Pancreas (tissue), 10 donors: ENCODE measurements at regions not wholly inside any gene's neighbourhood (a gene's known extent, or its start where the extent isn't known, plus 50 kb on each side); places are given as distances from the start of the nearest gene placed in this dataset.

Experiments used
- ATAC-seq, 4 donors: fragments of 200-7000 bp; cut with Tn5 transposase; one replicate each; pipeline versions ENCODE4 v1.8.0 to v1.9.1; 2020; ENCODE audit warnings: mild to moderate bottlenecking in 4 of 4, moderate library complexity in 4 of 4
- DNase-seq, 6 donors: peaks; one replicate each; pipeline ENCODE4 v3.0.0-alpha.2; 2020
- FAIRE-seq: peaks from 2 replicates; lab custom pipeline; 2012; peaks lifted over from hg19 to GRCh38; lab: Jason Lieb, UNC
- H3K27ac ChIP-seq, 4 donors: fragments of 200-600 bp; sonication (generic); 1 replicate in 3 of 4; 2 replicates in 1 of 4; pipeline versions ENCODE4 v1.5.0 to v1.8.0; 2020
- H3K27me3 ChIP-seq, 4 donors: fragments of 200-600 bp; one replicate each; pipeline ENCODE4 v1.8.0; 2021
- H3K36me3 ChIP-seq, 3 donors: fragments of 200-600 bp; sonication (generic) in 1 of 3; one replicate each; pipeline versions ENCODE4 v1.5.0 to v1.8.0; 2020 to 2021
- H3K4me1 ChIP-seq, 3 donors: fragments of 200-600 bp; one replicate each; pipeline ENCODE4 v1.8.0; 2021
- H3K4me3 ChIP-seq, 4 donors: fragments of 200-600 bp; sonication (generic) in 2 of 4; one replicate each; pipeline versions ENCODE4 v1.5.0 to v1.8.0; 2020 to 2021
- H3K9me3 ChIP-seq, 4 donors: fragments of 200-600 bp; one replicate each; pipeline ENCODE4 v1.8.0; 2021
- WGBS, 2 donors: extraction: QIAGEN DNeasy Blood & Tissue Kit; methylation state at CpG; one replicate each; pipeline ENCODE4 v1.1.7; 2013; 5-methylcytosine and 5-hydroxymethylcytosine counted together
- intact Hi-C, 3 donors: fragments of 100-400 bp; cut with DNase I; formaldehyde crosslinking; loops; one replicate each; pipeline versions ENCODE4 v1.11.1 to v1.14.2; 2022
- TF ChIP-seq, protein P1 (sequence below), 4 donors: fragments of 200-600 bp; sonication (generic) in 3 of 4; IDR thresholded peaks; one replicate each; pipeline versions ENCODE4 v1.5.0 to v1.8.0; 2021; ENCODE audit warnings: antibody characterized with exemption in 4 of 4
- donor health status: healthy with polysubstance abuse.
- donor health status: DM: no; HTN: no; CAD: no; lungs with moderate emphysema.
- donor health status: DM: no; HTN: no; CAD: no.
- donor health status: control.
- donor health status: control.
- donor health status: Bipolar disorder and iron deficiency.
- donor health status: DM: yes; HTN: yes; CAD: no.
- donor health status: DM: no; HTN: no; CAD: no.
- donor health status: DM: no; HTN: no; CAD: no.
- donor health status: DM: yes; HTN: yes; CAD: no.

DNA sequence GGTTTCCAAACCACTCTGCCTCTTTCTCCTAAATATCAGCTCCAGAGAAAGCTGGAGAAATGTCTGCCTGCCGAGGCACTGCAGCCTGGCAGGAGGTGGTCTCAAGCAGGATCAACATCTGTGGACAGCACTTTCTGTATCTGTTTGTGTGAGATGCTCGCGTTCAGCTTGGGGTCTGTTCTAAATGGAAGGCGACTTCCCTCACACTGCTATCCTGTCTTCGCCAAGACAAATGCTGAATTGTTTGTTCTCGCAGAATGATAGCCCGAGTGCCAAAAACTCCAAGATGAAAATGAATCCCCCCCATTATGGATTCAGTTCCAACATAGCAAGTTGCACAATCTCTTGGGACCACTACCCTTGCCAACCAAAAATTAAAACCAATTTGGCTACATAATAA lies 72.2 kb upstream of the PALS2 start:
- TF ChIP-seq, protein P1, sequence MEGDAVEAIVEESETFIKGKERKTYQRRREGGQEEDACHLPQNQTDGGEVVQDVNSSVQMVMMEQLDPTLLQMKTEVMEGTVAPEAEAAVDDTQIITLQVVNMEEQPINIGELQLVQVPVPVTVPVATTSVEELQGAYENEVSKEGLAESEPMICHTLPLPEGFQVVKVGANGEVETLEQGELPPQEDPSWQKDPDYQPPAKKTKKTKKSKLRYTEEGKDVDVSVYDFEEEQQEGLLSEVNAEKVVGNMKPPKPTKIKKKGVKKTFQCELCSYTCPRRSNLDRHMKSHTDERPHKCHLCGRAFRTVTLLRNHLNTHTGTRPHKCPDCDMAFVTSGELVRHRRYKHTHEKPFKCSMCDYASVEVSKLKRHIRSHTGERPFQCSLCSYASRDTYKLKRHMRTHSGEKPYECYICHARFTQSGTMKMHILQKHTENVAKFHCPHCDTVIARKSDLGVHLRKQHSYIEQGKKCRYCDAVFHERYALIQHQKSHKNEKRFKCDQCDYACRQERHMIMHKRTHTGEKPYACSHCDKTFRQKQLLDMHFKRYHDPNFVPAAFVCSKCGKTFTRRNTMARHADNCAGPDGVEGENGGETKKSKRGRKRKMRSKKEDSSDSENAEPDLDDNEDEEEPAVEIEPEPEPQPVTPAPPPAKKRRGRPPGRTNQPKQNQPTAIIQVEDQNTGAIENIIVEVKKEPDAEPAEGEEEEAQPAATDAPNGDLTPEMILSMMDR (IDR thresholded peaks at IDR 0.05), result no peak
- Histone ChIP-seq H3K36me3 (no peaks in the 10 kb centered on the region), H3K27ac (no peak overlapping the region), H3K4me3 (no peak overlapping the region), H3K9me3 (no peaks in the 10 kb centered on the region), H3K27me3 (peaks cover 0 to 3% (median 0%) of the 10 kb centered on the region in 4 donors), H3K4me1 (peaks cover 0 to 3% (median 0%) of the 10 kb centered on the region in 3 donors)
- 45 to 61% methylated on average over 7 of the region's 7 CpGs for WGBS, 2 donors
- intact Hi-C loops, result no loop called here
- ATAC-seq, result no peak
- DNase-seq, result no peak
- FAIRE-seq, result no peak

DNA sequence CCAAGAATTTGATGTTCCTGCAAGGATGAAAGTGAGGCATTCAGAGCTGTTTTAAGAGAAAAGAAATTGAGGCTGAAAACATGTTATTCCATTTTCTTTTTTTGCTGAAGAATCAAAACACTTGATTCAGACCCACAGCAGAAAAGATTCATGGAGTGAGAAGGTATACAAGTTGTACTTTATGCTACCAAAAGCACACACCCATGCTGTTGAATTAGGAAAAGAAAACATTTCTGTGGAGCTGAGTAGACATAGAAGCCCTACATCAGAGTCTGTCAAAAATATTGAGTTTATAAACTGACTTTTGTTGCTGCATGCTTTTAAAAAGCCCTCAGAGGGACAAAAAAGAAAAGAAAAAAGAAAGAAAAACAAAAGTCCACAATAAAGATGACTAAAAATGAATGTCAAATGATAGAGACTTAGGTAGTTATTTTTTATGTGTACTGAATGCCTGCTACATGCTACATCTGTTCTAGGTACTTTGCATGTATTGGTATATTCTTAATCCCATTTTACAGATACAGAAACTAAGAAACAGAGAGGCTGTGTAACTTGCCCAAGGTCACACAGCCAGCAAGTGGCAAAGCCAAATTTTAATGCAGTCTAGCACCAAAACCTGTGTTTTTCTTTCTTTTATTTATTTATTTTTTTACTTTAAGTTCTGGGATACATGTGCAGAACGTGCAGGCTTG lies 71.7 kb upstream of the PALS2 start:
- peaks cover 0 to 3% (median 0%) of the 10 kb centered on the region in 4 donors for H3K27me3 ChIP-seq
- no peak for DNase-seq
- H3K36me3 ChIP-seq, result no peaks in the 10 kb centered on the region
- no peaks in the 10 kb centered on the region for H3K9me3 ChIP-seq
- peaks cover 0 to 3% (median 0%) of the 10 kb centered on the region in 3 donors for H3K4me1 ChIP-seq
- FAIRE-seq, result no peak
- ATAC-seq, result no peak
- TF ChIP-seq, protein P1 (IDR thresholded peaks at IDR 0.05), result no peak
- 62 to 73% methylated on average over 1 of the region's 1 CpG for WGBS, 2 donors
- no peak overlapping the region for H3K4me3 ChIP-seq
- intact Hi-C loops, result no loop called here
- H3K27ac ChIP-seq, result no peak overlapping the region

DNA sequence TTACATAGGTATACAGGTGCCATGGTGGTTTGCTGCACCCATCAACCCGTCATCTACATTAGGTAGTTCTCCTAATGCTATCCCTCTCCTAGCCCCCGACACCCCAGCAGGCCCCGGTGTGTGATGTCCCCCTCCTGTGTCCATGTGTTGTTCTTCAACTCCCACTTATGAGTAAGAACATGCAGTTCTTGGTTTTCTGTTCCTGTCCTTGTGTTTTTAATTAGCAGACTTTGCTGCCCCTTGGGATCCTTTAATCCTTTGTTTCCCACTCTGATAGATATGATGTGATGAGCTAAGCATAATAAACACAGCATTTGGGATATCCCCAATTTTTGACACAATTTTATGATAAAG lies 71.1 kb upstream of the PALS2 start:
- H3K27ac ChIP-seq, result no peak overlapping the region
- H3K9me3 ChIP-seq, result no peaks in the 10 kb centered on the region
- 80 to 93% methylated on average over 3 of the region's 3 CpGs for WGBS, 2 donors
- peaks cover 0 to 3% (median 0%) of the 10 kb centered on the region in 4 donors for H3K27me3 ChIP-seq
- no peaks in the 10 kb centered on the region for H3K36me3 ChIP-seq
- no peak overlapping the region for H3K4me3 ChIP-seq
- TF ChIP-seq, protein P1 (IDR thresholded peaks at IDR 0.05), result no peak
- DNase-seq, result no peak
- peaks cover 0 to 3% (median 0%) of the 10 kb centered on the region in 3 donors for H3K4me1 ChIP-seq
- no peak for ATAC-seq
- intact Hi-C loops, result no loop called here
- FAIRE-seq, result no peak

DNA sequence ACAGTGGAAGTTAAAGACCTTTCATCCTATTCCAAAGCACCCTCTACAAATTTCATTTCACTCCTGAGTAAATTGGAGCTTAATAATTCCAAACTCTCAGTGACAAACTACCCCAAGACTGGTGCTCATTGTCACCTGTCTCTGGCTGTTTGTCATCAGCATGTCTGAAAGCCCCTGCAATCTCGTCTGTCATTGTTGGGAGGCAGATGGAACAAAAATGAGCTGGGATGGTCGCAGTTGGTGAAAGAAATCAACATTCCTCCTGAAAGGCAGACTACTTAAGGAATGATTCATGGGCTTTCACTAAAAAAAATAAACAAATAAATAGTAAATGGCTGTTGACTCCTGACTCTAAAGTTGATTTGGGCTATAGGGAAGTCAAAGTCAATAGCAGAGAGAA lies 69.7 kb upstream of the PALS2 start:
- peaks cover 0 to 3% (median 0%) of the 10 kb centered on the region in 4 donors for H3K27me3 ChIP-seq
- FAIRE-seq, result no peak
- no peak overlapping the region for H3K27ac ChIP-seq
- 74 to 88% methylated on average over 2 of the region's 2 CpGs for whole genome bisulfite sequencing, 2 donors
- TF ChIP-seq, protein P1 (IDR thresholded peaks at IDR 0.05), result no peak
- intact Hi-C loops, result no loop called here
- no peaks in the 10 kb centered on the region for H3K36me3 ChIP-seq
- no peak for ATAC-seq
- H3K4me3 ChIP-seq, result no peak overlapping the region
- DNase-seq, result no peak
- no peaks in the 10 kb centered on the region for H3K9me3 ChIP-seq
- H3K4me1 ChIP-seq, result peaks cover 0 to 3% (median 0%) of the 10 kb centered on the region in 3 donors

DNA sequence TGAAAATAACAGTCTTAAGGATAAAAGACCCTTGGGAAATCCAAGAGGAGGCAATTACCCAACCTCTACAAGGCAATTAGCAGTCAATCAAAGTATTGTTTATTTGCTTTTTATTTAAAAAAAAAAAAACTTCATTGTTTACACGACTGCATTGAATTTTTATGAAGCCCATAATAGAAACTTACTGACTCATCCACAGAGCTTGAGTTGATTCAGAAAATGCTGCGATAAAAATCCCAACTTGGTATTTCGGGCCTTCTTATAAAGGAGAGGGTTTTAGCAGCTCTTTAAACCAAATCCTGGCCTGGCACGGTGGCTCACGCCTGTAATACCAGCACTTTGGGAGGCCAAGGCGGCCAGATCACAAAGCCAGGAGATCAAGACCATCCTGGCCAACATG lies 69.2 kb upstream of the PALS2 start:
- ATAC-seq (no peak), DNase-seq (no peak), FAIRE-seq (no peak)
- intact Hi-C loops, result no loop called here
- Histone ChIP-seq H3K36me3 (no peaks in the 10 kb centered on the region), H3K4me1 (peaks cover 0 to 3% (median 0%) of the 10 kb centered on the region in 3 donors), H3K9me3 (no peaks in the 10 kb centered on the region), H3K27me3 (peaks cover 0 to 3% (median 0%) of the 10 kb centered on the region in 4 donors), H3K27ac (no peak overlapping the region), H3K4me3 (no peak overlapping the region)
- TF ChIP-seq, protein P1 (IDR thresholded peaks at IDR 0.05), result no peak
- 79 to 81% methylated on average over 6 of the region's 6 CpGs for WGBS, 2 donors
